Stimulated activated CD4-positive, alpha-beta T cell treated with anti-CD3 and anti-CD28 coated beads, Interleukin-4, amount 100 ng/mL, for 24 hours (primary cell): ENCODE measurements at regions not wholly inside any gene's neighbourhood (a gene's known extent, or its start where the extent isn't known, plus 50 kb on each side); places are given as distances from the start of the nearest gene placed in this dataset.

Source experiments
- DNase-seq: peaks from one replicate; pipeline ENCODE4 v3.0.0-alpha.2; 2020

DNA sequence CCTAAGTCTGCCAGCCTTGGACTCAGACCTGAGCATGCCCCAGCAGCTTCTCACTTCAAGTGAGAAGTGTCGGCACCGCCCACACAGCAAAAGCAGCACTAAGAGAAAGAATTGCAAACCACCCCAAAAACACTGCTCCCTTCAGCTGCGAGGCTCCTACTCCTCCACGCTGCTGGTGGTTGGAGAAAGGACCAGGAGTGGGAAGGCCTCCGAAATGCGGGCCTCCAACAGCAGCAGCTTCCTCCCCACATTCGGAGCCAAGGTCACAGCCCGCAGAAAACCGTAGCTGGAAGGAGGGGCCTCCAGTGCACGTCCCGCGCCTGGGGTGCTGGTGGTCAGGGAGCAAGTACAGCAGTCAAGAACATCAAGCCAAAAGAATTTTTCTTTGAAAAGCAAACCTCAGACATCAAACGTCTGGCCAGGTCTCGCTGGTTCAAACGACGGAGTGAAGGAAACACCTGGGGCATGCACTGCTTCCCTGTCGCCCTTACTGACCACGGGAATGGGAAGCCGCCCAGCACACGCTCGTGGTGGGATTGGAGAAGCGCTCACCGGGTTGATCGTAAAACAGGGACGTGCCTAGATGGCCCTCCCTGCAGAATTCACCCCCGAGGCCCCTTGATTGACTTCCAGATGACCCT is 185.6 kb upstream of the CST7 start:
- DNase-seq: no peak

DNA sequence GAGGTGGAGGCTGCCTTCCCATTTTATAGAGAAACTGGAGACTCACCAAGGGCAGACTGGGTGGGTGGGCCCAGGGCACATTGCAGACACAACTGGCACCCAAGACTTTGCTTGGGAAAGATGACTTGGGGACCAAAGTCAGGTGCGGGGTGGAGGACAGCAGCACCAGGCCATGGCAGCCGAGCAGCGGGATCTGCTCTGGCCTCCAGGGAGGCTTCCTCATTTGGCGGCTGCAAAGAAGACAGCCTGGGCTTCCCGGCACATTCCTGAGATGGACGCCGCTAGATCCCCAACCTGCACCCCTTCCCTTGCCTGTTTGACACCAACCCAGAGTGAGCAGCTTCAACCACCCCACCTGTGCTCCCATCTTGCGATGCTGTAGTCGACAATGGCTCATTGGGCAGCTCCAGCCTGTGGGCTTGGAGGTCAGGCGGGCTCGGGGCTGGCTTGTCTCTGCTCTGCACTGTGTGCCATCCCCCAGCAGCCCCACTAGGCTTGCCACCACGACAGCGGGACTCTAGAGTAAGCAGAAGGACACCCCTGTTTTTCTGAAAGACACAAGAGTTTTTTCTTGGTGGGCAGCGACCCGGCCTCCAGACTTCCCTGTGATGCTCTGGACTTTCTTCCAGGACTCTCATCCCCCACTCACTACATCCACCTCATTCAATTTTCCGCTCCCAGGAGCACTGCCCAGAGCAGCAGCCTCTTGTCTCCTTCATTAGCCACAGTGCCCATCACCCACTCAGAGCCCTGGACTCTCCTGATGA is 184.9 kb upstream of the CST7 start:
- DNase-seq: no peak

DNA sequence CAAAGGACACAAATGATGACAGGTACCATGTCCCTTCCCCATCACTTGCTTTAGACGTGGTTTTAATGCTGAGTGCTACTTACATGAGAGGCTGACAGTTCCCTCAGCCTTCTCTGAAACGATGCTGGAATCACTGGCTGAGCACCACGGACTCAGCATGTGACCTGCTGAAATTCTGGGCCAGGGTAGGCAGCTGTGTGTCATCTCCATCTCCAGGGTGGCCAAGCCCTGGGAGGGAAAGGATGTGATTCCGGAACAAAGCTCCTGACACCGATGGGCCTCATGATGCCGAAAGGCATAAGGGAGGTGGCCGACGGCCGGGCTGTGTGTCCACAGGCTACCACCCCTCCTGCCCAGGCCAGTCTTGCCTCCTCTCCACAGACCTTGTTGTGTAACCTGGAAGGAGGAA is 184.3 kb upstream of the CST7 start:
- DNase-seq: no peak

DNA sequence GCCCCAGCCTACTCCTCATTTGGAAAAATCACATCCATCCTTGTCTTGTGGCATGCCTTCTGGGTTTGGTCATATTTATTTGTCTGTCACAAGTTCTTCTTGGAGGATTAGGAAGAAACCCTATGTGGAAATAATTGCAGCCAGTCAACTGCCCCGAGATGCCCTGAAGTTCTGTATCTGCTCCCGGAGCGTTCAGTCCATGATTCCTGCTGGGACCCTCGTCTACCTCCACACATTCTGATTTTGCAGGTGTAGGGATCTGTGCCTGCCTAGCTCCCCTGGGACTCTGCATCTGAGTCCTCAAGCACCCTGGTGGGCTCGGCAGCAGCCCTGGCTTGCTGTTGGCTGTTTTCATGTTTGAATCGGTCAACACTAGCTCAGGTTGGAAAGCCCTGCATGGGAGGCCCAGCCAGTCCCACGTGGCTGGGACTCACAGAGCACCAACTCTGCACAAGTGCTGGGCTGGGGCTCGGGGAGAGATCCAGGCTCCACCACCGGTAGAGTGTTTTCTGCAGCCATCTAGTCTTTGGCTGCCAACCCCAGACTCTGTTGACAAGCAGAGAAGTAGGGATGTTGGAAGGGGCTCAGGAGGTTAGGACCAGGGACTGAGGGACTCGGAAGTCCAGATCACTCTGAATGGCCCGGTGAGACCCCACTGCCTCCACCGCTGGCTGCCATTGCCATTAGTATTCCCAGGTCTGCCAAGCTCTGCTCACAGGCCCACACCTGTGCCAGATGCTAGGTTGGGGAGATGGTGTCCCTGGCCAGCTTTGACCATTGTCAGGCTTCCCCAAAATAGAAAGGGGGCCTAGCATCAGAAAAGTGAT is 183.5 kb upstream of the CST7 start:
- no peak for DNase-seq

DNA sequence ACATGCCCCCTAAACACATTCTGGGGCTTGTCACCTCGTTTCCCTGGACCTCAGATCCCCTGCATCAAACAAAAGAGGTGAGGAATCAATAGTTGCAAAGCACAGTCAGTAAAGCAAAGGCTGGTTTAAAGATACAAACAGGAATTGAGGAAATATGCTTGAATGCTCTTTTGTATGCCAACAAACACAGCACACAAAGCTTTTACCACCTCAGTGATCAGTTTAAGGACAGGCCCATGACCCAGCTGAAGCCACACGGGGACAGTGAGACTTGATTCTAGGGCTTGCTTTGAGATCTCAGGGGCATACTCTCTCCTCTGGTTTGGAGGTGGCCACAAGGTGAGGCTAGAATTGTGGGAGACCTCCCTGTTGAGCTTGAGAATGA is 182.9 kb upstream of the CST7 start:
- no peak for DNase-seq

DNA sequence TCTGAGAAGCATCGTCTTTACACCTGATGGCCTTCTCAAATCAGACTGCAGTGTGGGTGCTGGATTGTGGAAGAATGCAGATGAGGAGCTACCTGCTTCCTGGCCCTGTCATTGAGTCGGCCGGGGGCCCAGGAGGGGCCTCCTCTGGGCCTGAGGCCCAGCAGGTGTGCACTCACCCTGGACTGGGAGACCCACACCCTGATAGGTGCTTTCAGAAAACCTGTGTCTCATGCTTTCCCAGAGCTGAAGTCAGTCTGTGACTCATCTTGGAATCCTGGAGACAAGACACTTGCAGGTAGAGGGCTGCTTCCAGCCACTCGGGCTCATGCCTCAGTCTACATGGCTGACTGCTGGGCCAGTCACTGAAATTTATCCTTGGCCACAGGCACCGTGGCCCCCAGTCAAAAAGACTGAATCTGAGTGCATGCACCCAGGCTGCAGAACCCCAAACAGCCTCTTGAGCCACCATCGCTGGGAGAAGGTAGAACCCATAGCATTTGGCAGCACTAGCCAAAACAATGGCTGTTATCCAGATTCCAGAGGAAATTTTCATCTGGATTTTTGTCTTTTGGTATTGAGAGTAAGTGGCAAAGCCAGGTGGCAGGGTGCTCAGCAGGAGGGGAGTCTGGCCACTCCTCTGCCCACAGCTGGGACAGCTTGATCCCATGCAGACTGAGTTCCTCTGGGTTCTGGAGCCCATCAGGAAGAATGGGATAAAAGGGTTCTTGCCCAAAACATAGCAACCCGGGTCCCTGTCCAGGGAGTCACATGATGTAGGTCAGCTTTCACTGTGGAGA is 182.0 kb upstream of the CST7 start:
- DNase-seq: no peak

DNA sequence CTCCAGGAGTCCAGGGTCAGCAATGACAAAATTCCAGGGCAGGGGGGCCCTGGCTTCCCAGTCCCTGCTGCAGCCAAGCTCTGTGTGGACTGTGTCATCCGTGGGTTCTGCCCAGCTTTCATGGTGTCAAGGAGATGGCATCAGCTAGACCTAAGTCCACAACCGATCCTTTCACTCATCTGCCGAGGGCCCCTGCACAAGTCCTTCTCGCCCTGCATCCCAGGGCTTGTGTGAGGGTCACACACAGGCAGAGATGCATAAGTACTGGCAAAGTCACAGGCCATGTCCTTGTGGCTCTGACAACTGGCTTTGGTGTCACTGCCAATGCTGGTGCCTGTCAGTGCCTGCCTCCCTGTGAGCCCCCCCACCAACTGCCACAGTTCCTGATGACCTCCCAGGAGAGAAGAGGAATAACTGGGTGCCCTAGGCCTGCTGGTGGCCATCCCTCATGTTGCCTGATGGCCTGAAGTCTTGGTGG is 181.4 kb upstream of the CST7 start:
- no peak for DNase-seq

DNA sequence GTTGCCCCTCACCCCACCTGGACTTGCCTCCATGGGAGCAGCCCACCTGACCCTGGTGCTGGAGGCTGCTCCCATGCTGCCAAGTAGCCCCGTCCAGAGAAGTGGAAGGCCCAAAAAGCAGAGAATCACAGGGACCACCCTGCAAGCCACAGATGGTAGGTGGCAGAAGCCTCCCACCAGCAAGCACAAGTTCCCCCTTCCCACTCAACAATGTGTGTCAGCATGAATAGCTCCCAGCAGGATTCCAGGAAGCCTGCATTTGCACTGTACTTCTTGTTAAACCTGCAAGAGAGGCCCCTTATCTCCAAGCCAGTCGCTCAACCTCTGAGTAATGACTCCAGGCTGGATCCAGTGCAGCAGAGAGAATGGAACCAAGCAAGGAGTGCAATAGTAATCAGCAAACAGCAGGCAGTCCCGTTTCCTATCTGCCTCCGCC is 180.8 kb upstream of the CST7 start:
- DNase-seq: no peak

DNA sequence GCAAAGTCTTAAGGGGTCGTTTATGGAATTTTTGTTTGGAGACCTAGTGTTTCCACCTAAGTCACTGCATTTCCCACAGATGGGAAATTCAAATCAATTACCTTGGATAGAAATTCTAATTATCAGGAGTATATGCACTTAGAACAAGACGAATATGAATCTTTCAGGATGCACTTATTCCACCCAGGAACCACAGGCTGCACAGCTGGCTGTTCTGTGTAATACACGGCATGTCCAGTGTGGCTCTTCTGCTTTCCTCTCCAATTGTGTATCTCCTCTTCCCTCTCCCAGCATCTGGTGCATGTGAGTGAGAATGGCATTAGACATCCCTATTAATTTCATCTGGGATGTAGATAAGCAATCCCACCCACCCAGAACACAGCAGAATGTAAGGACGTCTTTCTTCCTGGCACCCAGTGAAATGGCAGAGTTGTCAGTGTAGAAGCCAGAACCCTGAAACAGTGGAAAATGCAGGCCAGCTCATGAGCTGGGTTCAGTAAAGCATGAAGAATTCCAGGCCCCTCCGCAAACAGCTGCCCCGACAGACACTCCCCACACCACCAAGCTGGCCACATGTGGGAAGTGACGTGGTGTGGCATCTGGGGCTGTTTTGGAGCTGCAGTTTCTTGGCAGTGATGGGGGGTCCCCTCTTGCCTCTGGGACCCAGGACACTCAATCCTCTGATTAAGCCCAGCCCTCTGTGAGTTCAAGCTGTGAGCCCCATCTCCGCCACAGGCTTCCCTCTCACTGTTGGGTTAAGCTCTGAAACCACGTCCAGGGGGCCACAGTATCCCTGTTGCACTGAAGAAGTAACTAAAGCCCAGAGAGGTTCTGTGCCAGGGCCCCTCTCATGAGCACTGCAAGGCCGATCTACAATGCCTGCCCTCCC is 180.1 kb upstream of the CST7 start:
- no peak for DNase-seq

DNA sequence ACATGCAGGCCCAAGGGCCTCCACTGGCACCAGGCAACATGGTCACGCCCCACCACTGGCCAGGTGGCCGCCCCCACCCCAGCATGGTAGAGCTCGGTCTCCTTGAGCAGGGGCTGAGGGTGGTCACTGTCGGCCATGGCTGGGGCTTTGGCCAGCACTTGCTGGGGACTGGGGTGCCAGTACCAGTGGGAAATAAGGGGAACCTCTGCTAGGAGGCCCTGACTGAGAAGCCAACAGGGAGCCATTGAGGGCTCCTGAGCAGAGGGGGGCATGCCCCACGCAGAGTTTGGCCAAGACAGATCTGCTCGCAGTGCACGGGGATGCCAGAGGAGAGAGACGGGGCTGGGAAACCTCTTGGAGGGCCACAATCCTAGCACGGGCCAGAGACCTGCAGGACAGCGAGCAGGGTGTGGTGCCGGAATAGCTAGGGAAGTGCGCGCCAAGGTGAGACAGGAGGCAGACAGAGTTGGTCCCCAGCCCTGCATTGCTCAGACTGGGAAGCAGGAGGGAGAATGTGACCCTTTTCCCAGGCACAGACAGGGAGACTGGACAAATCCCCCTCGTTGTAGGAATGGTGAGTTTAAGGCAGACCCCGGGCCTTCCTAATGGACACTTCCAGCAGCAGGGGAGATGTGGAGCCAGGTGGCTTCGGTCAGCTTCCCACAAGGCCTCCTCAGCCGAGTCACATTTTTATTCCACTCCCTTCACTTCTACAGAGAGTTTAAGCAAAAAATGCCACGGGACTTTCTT is 179.0 kb upstream of the CST7 start:
- DNase-seq: no peak

DNA sequence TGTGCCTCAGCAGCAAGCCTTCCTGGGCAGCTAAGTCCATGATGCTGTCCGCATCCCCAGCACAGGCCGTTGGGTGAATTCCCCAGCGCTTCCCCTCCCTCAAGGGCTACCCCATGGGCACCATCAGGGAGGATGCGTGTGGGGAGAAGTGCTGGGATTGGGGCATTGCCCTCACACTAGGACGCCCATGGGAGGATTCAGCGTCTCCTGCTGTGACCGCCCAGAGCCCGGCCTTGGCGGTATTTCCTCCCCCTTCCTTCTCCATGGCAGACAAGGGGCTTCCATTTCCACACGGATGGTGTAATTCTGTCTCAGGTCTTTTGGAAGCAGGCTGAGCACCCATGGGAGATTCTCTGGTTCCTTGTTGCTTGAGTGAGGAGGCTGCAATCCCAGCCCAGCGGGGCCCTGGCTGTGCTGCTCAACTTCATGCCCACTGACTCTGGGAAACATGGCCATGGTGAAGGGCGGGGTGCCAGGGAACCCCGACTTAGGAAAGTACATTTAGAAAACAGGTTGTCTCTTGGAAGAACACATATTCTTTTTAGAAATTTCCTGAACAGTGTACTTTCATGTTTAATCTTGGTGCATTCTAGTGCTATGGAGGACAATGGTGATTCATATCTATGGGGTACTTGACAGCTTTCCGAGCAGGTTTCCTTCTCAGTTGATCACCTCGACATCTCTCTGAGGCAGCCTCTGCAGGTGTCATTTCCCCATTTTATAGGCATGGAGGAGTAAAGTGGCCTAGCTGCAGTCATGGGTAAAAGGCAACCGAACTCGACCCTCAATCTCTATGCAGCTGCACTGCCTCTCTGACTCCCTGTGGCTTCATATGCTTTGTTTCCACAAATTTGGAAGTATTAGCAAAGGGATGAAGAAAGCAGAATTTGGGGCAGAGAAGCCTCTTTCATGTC is 178.2 kb upstream of the CST7 start:
- no peak for DNase-seq

DNA sequence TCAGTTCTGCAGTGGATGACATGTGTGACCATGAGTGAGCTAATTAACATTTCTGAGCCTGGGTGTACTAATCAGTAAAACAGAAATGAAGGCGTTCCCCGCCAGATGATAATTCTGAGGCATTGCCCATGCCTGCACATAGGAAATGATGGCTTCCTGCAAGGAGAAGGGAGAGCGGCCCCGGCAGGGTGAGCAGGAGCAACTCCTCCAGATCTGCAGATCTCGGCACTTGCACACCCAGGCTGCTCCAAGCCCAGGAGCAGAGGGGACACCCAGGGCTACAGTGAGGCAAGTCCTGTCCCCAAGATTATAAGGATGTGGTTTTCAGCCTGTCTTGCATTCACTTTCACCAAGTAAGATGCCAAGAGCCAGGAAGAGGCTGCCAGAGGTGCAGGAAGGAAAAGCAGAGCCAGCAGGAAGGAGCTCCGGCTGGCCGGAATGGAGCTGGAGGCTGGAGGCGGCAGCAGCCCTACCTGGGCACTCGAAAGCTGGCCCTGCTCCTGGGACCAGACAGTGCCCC is 177.5 kb upstream of the CST7 start:
- no peak for DNase-seq

DNA sequence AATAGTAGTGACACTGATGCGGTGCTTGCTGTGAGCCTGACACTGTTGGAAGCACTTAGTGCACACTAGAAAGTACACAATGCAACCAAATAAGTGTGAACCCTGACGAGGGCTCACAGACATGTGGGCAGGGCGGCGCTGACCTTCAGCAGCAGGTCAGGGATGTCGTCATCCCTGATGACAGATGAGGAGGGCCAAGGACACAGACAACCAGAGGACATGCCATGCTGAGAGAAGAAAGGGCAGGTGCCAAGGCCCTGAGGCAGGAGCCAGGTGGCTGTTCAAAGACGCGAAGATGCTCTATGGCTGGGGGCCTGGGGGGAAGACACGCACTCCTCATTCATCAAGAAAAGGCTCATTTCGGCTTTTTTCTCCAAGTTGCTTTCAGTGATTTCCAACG is 176.4 kb upstream of the CST7 start:
- no peak for DNase-seq

DNA sequence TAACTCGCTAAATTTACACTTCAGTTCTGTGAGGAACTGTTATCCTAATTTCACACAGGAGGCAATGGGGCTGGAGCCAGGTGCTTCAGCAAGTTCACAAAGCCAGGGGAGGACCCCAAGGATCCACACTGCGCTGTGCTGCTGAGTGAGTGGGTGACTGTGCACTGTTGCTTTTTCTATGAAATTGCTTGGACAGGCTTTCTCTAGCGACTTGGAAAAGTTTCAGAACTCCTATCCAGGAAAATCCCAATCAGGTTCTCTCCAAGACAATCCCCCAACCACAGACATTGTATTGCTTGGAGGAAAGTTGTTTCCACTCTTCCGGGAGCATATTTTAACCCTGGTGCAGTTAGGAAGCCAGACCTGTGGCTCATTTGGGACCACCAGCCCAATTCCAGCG is 175.9 kb upstream of the CST7 start:
- DNase-seq: no peak

DNA sequence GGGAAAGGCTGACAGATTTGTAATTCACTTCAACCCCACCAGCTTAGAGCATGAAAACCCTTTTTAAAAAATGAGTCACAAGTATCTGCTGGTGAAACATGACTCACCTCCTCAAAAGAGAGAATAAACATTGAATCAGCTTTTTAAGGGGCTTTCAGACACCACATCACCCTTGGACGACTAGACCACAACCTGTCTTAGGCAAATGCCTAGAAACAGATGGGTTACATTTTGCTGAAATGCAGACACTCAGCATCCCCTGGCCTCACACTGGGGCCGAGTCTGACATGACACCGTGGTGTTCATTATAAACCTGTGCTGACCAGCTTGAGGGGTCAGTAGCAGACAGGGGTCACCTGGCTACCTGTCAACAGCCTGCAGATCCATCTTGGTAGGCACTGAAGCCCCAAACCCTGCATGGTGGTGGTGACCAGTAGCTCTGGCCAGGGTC is 175.3 kb upstream of the CST7 start:
- DNase-seq: peak; percentile 10

DNA sequence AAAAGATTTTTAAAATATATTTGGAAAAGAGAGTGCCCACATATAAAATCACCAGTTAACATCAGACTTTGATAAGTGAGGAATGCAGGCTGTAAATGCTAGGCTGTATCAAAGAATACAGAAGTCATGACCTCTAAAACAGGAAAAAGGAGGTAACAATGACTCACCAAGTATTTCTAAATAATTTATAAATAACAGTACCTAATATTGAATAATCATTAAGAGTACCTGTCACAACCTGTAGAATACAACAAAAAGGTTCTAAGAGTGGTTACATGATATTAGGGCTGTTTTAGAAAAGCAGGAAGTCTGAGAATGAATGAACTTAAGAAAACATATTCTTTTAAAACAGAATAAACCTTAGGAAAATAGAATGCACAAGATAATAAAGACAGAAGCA is 173.1 kb upstream of the CST7 start:
- DNase-seq: no peak

DNA sequence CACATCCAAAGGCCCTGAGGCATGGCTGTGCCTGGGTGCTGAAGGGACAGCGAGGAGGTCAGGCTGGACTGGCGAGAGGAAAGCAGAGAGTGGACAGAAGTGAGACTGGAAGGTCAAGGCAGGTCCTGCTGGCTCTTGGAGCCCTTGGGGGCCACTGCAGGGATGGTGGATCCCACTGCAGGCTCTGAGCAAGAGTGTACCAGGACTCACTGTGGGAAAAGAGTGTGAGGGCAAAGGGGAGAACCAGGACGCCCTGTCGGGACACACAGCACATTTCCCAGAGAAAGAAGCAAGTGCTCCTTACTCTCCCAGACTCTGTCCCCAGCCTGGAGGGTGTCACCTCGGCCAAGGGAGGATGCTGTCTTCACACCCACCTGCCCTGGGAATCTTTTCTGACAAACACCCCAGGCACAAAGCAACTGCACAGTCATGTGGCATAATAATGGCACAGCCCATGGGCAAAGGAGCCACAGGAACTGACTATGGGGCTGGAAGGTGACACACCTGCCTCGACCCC is 172.3 kb upstream of the CST7 start:
- no peak for DNase-seq

DNA sequence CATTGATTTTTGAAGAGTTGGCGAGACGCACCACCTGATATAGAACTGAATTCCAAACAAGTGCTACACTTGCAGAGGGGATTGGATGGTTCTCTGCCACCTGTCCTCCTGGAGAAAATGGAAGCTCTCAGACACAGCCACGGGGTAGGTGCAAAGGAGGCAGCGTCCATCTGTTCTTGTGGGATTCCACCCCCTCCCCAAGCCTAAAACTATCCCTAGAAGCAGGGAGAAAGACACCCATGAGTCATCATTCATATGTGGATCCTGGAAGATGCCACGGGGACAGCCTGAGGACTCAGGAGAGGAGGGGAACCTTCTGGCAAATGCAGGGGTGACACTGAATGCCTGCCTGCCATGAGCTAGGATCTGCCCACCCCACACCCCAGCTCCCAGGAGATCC is 171.3 kb upstream of the CST7 start:
- DNase-seq: no peak

DNA sequence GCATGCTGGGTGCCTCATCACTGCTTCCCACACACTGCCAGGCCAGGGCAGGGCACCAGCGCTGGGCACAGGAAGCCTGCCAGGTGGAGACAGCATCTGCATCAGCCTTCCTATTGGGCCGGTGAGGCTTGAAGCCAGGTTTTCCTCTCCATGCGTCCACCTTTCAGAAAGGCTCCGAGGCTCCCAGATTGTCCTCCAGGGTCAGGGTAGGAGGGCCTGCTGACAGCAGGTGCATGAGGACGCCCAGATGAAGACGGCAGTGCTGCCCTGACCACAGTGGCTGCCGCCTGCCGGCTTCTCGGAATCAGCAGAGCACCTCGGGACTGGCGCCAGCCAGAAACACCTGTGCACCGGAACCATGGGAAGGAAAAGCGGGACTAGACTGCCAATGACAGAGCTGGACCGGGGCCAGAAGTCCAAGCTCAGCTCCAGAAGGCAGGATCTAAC is 170.5 kb upstream of the CST7 start:
- no peak for DNase-seq
